Right atrium auricular region (tissue), 2 donors: ENCODE measurements at regions not wholly inside any gene's neighbourhood (a gene's known extent, or its start where the extent isn't known, plus 50 kb on each side); places are given as distances from the start of the nearest gene placed in this dataset.
A peak's percentile ranks its signal among the peaks of the same experiment; 100 is the strongest.

ENCODE experiments used
- DNase-seq: peaks from one replicate; pipeline ENCODE4 v3.0.0-alpha.2; 2019; ENCODE audit warnings: low spot score
- H3K27ac ChIP-seq, 2 donors: fragments of 200-600 bp; sonication (generic); 1 replicate in 1 of 2; 2 replicates in 1 of 2; pipeline ENCODE4 v1.5.1; 2016 to 2019
- H3K27me3 ChIP-seq, 2 donors: fragments of 200-600 bp; sonication (generic); one replicate each; pipeline versions ENCODE4 v1.5.1 to v1.6.0; 2017 to 2019
- H3K36me3 ChIP-seq: fragments of 200-600 bp; sonication (generic); one replicate; pipeline ENCODE4 v1.5.1; 2016
- H3K4me1 ChIP-seq, 2 donors: fragments of 200-600 bp; sonication (generic); one replicate each; pipeline versions ENCODE4 v1.5.1 to v1.6.0; 2017 to 2019
- H3K4me3 ChIP-seq, 2 donors: fragments of 200-600 bp; sonication (generic); 1 replicate in 1 of 2; 2 replicates in 1 of 2; pipeline ENCODE4 v1.5.1; 2017 to 2019; ENCODE audit warnings: mild to moderate bottlenecking in 1 of 2, moderate library complexity in 1 of 2
- H3K9me3 ChIP-seq, 2 donors: fragments of 200-600 bp; sonication (generic); one replicate each; pipeline ENCODE4 v1.5.1; 2019
- TF ChIP-seq, protein P1 (sequence below), 2 donors: fragments of 200-600 bp; sonication (generic); IDR thresholded peaks; one replicate each; pipeline ENCODE4 v1.5.1; 2019; ENCODE audit warnings: antibody characterized with exemption in 2 of 2

DNA sequence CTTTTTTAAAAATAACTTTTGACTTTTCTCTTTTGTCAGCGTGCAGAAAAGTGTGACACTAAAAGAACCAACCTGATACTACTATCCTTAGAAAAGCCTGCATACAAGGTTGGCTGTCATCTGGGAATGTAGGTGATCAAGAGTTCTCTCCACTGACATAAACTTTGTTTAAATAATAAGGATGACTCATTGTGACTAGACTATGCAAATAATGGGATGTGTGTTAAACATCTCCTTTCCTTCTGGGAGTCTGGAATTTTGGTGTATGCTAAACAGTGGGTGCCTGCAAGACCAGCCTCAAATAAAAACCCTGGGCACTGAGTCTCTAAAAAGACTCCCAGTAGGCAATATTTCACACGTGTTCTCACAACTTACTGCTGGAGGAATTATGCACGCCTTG is 373.4 kb downstream of the CNTNAP4 start:
- Histone ChIP-seq H3K27ac (no peak overlapping the region), H3K4me3 (no peak overlapping the region), H3K27me3 (no peaks in the 10 kb centered on the region), H3K9me3 (no peaks in the 10 kb centered on the region), H3K4me1 (no peaks in the 10 kb centered on the region), H3K36me3 (no peaks in the 10 kb centered on the region)
- TF ChIP-seq, protein P1, sequence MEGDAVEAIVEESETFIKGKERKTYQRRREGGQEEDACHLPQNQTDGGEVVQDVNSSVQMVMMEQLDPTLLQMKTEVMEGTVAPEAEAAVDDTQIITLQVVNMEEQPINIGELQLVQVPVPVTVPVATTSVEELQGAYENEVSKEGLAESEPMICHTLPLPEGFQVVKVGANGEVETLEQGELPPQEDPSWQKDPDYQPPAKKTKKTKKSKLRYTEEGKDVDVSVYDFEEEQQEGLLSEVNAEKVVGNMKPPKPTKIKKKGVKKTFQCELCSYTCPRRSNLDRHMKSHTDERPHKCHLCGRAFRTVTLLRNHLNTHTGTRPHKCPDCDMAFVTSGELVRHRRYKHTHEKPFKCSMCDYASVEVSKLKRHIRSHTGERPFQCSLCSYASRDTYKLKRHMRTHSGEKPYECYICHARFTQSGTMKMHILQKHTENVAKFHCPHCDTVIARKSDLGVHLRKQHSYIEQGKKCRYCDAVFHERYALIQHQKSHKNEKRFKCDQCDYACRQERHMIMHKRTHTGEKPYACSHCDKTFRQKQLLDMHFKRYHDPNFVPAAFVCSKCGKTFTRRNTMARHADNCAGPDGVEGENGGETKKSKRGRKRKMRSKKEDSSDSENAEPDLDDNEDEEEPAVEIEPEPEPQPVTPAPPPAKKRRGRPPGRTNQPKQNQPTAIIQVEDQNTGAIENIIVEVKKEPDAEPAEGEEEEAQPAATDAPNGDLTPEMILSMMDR (IDR thresholded peaks at IDR 0.05): no peak
- no peak for DNase-seq

- H3K4me1 ChIP-seq: no peaks in the 10 kb centered on the region
- no peaks in the 10 kb centered on the region for H3K9me3 ChIP-seq
- TF ChIP-seq, protein P1 (IDR thresholded peaks at IDR 0.05): peak in 1 of 2 donors; percentile 67
- H3K4me3 ChIP-seq: no peak overlapping the region
- no peak for DNase-seq
- no peaks in the 10 kb centered on the region for H3K27me3 ChIP-seq
- no peak overlapping the region for H3K27ac ChIP-seq
- no peaks in the 10 kb centered on the region for H3K36me3 ChIP-seq
Measured at GRCh38 chr16:76653390-76654026, 376.3 kb downstream of the CNTNAP4 start.

DNA sequence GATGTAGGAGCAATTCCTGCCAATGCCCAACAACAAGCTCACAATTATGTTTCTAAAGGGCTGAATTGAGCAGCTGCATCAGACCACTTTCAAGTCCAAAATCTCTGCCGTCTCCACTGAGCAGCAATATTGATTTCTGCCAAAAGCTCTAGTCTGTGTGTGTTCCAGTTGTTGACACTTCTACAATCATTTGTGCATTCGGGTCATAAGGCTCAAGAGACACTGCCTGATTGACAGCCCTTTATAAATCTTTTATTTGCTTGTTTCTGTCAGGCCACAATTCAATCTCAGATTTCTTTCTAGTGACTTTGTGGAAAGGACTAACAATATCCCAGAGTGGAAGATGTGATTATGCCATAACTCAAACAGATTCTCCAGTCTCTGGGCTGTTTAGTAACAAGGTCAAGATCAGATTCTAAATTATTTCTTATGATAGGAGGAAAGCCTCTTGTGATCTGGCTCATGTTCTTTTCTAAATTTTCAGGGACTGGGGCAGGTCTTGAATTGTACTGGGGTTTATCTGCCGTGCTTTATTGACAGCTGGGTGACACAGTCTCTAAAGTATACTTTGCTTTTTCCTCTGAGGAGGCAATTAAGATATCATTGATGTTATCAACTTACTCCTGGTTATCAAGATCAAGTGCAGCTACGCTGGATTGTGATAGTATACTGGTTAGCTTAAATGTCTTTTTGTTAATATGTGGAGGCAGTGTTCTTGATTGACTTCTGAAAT is 377.1 kb downstream of the CNTNAP4 start:
- TF ChIP-seq, protein P1 (IDR thresholded peaks at IDR 0.05): no peak
- no peak for DNase-seq
- Histone ChIP-seq H3K27ac (no peak overlapping the region), H3K4me3 (no peak overlapping the region), H3K36me3 (no peaks in the 10 kb centered on the region), H3K27me3 (no peaks in the 10 kb centered on the region), H3K9me3 (no peaks in the 10 kb centered on the region), H3K4me1 (no peaks in the 10 kb centered on the region)

- no peaks in the 10 kb centered on the region for H3K27me3 ChIP-seq
- no peaks in the 10 kb centered on the region for H3K36me3 ChIP-seq
- H3K4me1 ChIP-seq: no peaks in the 10 kb centered on the region
- DNase-seq: no peak
- TF ChIP-seq, protein P1 (IDR thresholded peaks at IDR 0.05): no peak
- H3K27ac ChIP-seq: no peak overlapping the region
- H3K9me3 ChIP-seq: no peaks in the 10 kb centered on the region
- no peak overlapping the region for H3K4me3 ChIP-seq
Measured at GRCh38 chr16:76656994-76657393, 379.8 kb downstream of the CNTNAP4 start.

- no peaks in the 10 kb centered on the region for H3K9me3 ChIP-seq
- no peak overlapping the region for H3K4me3 ChIP-seq
- TF ChIP-seq, protein P1 (IDR thresholded peaks at IDR 0.05): no peak
- no peak for DNase-seq
- no peak overlapping the region for H3K27ac ChIP-seq
- no peaks in the 10 kb centered on the region for H3K27me3 ChIP-seq
- H3K4me1 ChIP-seq: no peaks in the 10 kb centered on the region
- H3K36me3 ChIP-seq: no peaks in the 10 kb centered on the region
Measured at GRCh38 chr16:76661691-76662235, 384.6 kb downstream of the CNTNAP4 start.
